ENCODE measurements at regions not wholly inside any gene's neighbourhood (a gene's known extent, or its start where the extent isn't known, plus 50 kb on each side); places are given as distances from the start of the nearest gene placed in this dataset.

- BruUV-seq (replicated peaks), result no TSS peak
- H2AFZ ChIP-seq (ENCODE audit: low read depth, low read length, poor library complexity, severe bottlenecking), result peak overlapping the region; percentile 63
- H3K9ac ChIP-seq (ENCODE audit: low read length), result no peak overlapping the region
- no peaks in the 10 kb centered on the region for H3K9me2 ChIP-seq (ENCODE audit: insufficient read depth)
- TF ChIP-seq ATF3 (IDR thresholded peaks at IDR 0.05), result no peak
- TF ChIP-seq TCF7L2 (IDR thresholded peaks at IDR 0.05; ENCODE audit: borderline replicate concordance, extremely low read depth, insufficient read depth, insufficient read length), result no peak
- peak; percentile 30; the same call in 1 of the 2 replicates for TF ChIP-seq FOSL1 (IDR thresholded peaks at IDR 0.05; ENCODE audit: low read depth)
- peak; percentile 6 for DNase-seq (ENCODE audit: low read depth, low spot score)
- intact Hi-C loops (cut with micrococcal nuclease), result no loop called here
- no peaks in the 10 kb centered on the region for H3K79me2 ChIP-seq (ENCODE audit: insufficient read depth, low read length)
- H3K27ac ChIP-seq (ENCODE audit: low read depth, low read length), result peak overlapping the region; percentile 33; the same call in 1 of the 2 replicates
- RAD21 ChIA-PET (ENCODE audit: low non-redundant PET in 1 of 2, low total read pairs in 2 of 2, uncharacterized antibody in 2 of 2, unreplicated experiment in 2 of 2), result no interaction called here
- H3K4me3 ChIP-seq (replicated peaks in 1 of 2; ENCODE audit: low read depth in 1 of 2, low read length in 2 of 2), result no peak overlapping the region
- peak overlapping the region; percentile 53 for H3K4me2 ChIP-seq (ENCODE audit: low read length)
- CTCF ChIA-PET, result no interaction called here
- ATAC-seq, result peak; percentile 92
- no peaks in the 10 kb centered on the region for H4K20me1 ChIP-seq (ENCODE audit: insufficient read depth)
- peaks cover 8 to 14% of the 10 kb centered on the region in 2 experiments for H3K4me1 ChIP-seq (ENCODE audit: control insufficient read depth in 1 of 2, insufficient read depth in 2 of 2, low read length in 2 of 2)
- POLR2A ChIA-PET, result no interaction called here
- H3K9me3 ChIP-seq (ENCODE audit: control insufficient read depth in 1 of 2, insufficient read depth in 1 of 2, low read depth in 1 of 2, low read length in 2 of 2), result no peaks in the 10 kb centered on the region
- H3K27me3 ChIP-seq (ENCODE audit: insufficient read depth, low read length), result no peaks in the 10 kb centered on the region
- no peaks in the 10 kb centered on the region for H3K36me3 ChIP-seq (ENCODE audit: control insufficient read depth in 1 of 2, insufficient read depth in 2 of 2, low read length in 2 of 2)
These were observed 167.8 kb upstream of the DPH6 start for GRCh38 chr15:35713733-35714132.

DNA sequence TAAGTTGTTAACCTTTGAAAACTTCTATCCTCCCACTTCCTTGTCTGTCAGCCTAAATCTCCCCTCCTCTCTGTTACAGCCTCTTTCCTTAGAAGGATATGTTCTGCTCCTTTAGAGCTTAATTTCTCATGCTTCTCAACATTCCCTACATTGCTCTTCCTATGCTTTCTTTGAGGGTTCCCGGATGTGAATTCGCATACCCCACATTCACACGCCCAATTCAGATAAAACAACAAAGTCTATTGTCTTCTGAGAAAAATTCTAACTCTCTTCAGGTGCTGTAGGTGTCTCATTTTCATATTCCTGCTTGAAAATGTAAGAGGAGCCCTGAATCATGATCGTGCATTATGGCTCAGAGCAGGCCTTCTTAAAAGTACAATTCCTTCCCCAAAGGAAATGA, 171.8 kb upstream of the DPH6 start:
- no peaks in the 10 kb centered on the region for H3K9me2 ChIP-seq (ENCODE audit: insufficient read depth)
- intact Hi-C loops (cut with micrococcal nuclease), result no loop called here
- peaks cover 8 to 23% of the 10 kb centered on the region in 2 experiments for H3K4me1 ChIP-seq (ENCODE audit: control insufficient read depth in 1 of 2, insufficient read depth in 2 of 2, low read length in 2 of 2)
- RAD21 ChIA-PET (ENCODE audit: low non-redundant PET in 1 of 2, low total read pairs in 2 of 2, uncharacterized antibody in 2 of 2, unreplicated experiment in 2 of 2), result no interaction called here
- H3K9me3 ChIP-seq (ENCODE audit: control insufficient read depth in 1 of 2, insufficient read depth in 1 of 2, low read depth in 1 of 2, low read length in 2 of 2), result no peaks in the 10 kb centered on the region
- H3K27ac ChIP-seq (ENCODE audit: low read depth, low read length), result no peak overlapping the region
- no peaks in the 10 kb centered on the region for H4K20me1 ChIP-seq (ENCODE audit: insufficient read depth)
- H3K9ac ChIP-seq (ENCODE audit: low read length), result no peak overlapping the region
- H2AFZ ChIP-seq (ENCODE audit: low read depth, low read length, poor library complexity, severe bottlenecking), result no peak overlapping the region
- no peaks in the 10 kb centered on the region for H3K79me2 ChIP-seq (ENCODE audit: insufficient read depth, low read length)
- CTCF ChIA-PET, result no interaction called here
- no peak overlapping the region for H3K4me2 ChIP-seq (ENCODE audit: low read length)
- H3K4me3 ChIP-seq (replicated peaks in 1 of 2; ENCODE audit: low read depth in 1 of 2, low read length in 2 of 2), result no peak overlapping the region
- ATAC-seq (no peak), DNase-seq (ENCODE audit: low read depth, low spot score) (no peak)
- H3K27me3 ChIP-seq (ENCODE audit: insufficient read depth, low read length), result no peaks in the 10 kb centered on the region
- no peaks in the 10 kb centered on the region for H3K36me3 ChIP-seq (ENCODE audit: control insufficient read depth in 1 of 2, insufficient read depth in 2 of 2, low read length in 2 of 2)
- no TSS peak for BruUV-seq (replicated peaks)
- POLR2A ChIA-PET, result no interaction called here
- no peak for TF ChIP-seq CBX3 (IDR thresholded peaks at IDR 0.05; ENCODE audit: low read depth)
- TF ChIP-seq CEBPB (IDR thresholded peaks at IDR 0.05; ENCODE audit: low read depth), result no peak
- no peak for TF ChIP-seq POLR2AphosphoS5 (IDR thresholded peaks at IDR 0.05; ENCODE audit: low read depth, low read length)
- TF ChIP-seq YY1 (IDR thresholded peaks at IDR 0.05; ENCODE audit: extremely low read depth, insufficient replicate concordance, low read depth, low read length), result no peak
- no peak for TF ChIP-seq EGR1 (IDR thresholded peaks at IDR 0.05; ENCODE audit: low read depth)
- TF ChIP-seq CTCF (IDR thresholded peaks at IDR 0.05 in 2 of 3, conservative IDR thresholded peaks at IDR 0.05 in 1 of 3; ENCODE audit: borderline replicate concordance in 1 of 3, insufficient read depth in 1 of 3, low read depth in 2 of 3, low read length in 2 of 3), result no peak
- no peak for TF ChIP-seq SIN3A (IDR thresholded peaks at IDR 0.05; ENCODE audit: low read depth)
- TF ChIP-seq TCF7L2 (IDR thresholded peaks at IDR 0.05; ENCODE audit: borderline replicate concordance, extremely low read depth, insufficient read depth, insufficient read length), result no peak
- no peak for TF ChIP-seq EZH2phosphoT487 (IDR thresholded peaks at IDR 0.05; ENCODE audit: borderline replicate concordance)
- TF ChIP-seq ELF1 (IDR thresholded peaks at IDR 0.05; ENCODE audit: borderline replicate concordance, low read depth), result no peak
- no peak for TF ChIP-seq POLR2A (IDR thresholded peaks at IDR 0.05; ENCODE audit: borderline replicate concordance, extremely low read depth, insufficient read depth, insufficient read length)
- no peak for TF ChIP-seq MAX (IDR thresholded peaks at IDR 0.05)
- no peak for TF ChIP-seq SP1 (IDR thresholded peaks at IDR 0.05; ENCODE audit: low read depth)
- TF ChIP-seq ZFX (IDR thresholded peaks at IDR 0.05), result no peak
- no peak for TF ChIP-seq ATF3 (IDR thresholded peaks at IDR 0.05)
- TF ChIP-seq ZNF274 (IDR thresholded peaks at IDR 0.05; ENCODE audit: low read depth, low read length), result no peak
- TF ChIP-seq FOSL1 (IDR thresholded peaks at IDR 0.05; ENCODE audit: low read depth), result no peak

Measured in HCT116 (cell line).